ENCODE measurements at regions not wholly inside any gene's neighbourhood (a gene's known extent, or its start where the extent isn't known, plus 50 kb on each side); places are given as distances from the start of the nearest gene placed in this dataset.
"Not testable (repeated sequence)": the region's sequence is repeated elsewhere in the genome, so short reads cannot be mapped to it uniquely, and the experiment has no call there.

GRCh38 chrX:76643590-76643989 lies 216.1 kb downstream of the MAGEE1 start:
- no peak overlapping the region for H3K27ac ChIP-seq (replicated peaks)
- no peaks in the 10 kb centered on the region for H3K27me3 ChIP-seq (ENCODE audit: insufficient read depth, poor library complexity, severe bottlenecking)
- TF ChIP-seq, protein P1, sequence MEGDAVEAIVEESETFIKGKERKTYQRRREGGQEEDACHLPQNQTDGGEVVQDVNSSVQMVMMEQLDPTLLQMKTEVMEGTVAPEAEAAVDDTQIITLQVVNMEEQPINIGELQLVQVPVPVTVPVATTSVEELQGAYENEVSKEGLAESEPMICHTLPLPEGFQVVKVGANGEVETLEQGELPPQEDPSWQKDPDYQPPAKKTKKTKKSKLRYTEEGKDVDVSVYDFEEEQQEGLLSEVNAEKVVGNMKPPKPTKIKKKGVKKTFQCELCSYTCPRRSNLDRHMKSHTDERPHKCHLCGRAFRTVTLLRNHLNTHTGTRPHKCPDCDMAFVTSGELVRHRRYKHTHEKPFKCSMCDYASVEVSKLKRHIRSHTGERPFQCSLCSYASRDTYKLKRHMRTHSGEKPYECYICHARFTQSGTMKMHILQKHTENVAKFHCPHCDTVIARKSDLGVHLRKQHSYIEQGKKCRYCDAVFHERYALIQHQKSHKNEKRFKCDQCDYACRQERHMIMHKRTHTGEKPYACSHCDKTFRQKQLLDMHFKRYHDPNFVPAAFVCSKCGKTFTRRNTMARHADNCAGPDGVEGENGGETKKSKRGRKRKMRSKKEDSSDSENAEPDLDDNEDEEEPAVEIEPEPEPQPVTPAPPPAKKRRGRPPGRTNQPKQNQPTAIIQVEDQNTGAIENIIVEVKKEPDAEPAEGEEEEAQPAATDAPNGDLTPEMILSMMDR (IDR thresholded peaks at IDR 0.05; ENCODE audit: insufficient read depth, low read length): no peak
- TF ChIP-seq GABPA (IDR thresholded peaks at IDR 0.05; ENCODE audit: low read depth) (no peak), POLR2AphosphoS5 (IDR thresholded peaks at IDR 0.05; ENCODE audit: low read depth) (no peak), SPI1 (IDR thresholded peaks at IDR 0.05; ENCODE audit: borderline replicate concordance, low read depth) (no peak)
- TF ChIP-seq, protein P2, sequence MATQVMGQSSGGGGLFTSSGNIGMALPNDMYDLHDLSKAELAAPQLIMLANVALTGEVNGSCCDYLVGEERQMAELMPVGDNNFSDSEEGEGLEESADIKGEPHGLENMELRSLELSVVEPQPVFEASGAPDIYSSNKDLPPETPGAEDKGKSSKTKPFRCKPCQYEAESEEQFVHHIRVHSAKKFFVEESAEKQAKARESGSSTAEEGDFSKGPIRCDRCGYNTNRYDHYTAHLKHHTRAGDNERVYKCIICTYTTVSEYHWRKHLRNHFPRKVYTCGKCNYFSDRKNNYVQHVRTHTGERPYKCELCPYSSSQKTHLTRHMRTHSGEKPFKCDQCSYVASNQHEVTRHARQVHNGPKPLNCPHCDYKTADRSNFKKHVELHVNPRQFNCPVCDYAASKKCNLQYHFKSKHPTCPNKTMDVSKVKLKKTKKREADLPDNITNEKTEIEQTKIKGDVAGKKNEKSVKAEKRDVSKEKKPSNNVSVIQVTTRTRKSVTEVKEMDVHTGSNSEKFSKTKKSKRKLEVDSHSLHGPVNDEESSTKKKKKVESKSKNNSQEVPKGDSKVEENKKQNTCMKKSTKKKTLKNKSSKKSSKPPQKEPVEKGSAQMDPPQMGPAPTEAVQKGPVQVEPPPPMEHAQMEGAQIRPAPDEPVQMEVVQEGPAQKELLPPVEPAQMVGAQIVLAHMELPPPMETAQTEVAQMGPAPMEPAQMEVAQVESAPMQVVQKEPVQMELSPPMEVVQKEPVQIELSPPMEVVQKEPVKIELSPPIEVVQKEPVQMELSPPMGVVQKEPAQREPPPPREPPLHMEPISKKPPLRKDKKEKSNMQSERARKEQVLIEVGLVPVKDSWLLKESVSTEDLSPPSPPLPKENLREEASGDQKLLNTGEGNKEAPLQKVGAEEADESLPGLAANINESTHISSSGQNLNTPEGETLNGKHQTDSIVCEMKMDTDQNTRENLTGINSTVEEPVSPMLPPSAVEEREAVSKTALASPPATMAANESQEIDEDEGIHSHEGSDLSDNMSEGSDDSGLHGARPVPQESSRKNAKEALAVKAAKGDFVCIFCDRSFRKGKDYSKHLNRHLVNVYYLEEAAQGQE (IDR thresholded peaks at IDR 0.05; ENCODE audit: insufficient replicate concordance, low read depth): no peak
- H3K4me3 ChIP-seq (replicated peaks; ENCODE audit: insufficient read depth, low read length): no peak overlapping the region
- DNase-seq (ENCODE audit: low read depth in 1 of 2, low spot score in 1 of 2): no peak

DNA sequence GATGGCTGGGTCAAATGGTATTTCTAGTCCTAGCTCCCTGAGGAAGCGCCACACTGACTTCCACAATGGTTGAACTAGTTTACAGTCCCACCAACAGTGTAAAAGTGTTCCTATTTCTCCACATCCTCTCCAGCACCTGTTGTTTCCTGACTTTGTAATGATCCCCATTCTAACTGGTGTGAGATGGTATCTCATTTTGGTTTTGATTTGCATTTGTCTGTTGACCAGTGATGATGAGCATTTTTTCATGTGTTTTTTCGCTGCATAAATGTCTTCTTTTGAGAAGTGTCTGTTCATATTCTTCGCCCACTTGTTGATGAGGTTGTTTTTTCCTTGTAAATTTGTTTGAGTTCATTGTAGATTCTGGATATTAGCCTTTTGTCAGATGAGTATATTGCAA lies 223.9 kb downstream of the MAGEE1 start:
- H3K27ac ChIP-seq (replicated peaks); DNase-seq (ENCODE audit: low read depth in 1 of 2, low spot score in 1 of 2); H3K27me3 ChIP-seq (ENCODE audit: insufficient read depth, poor library complexity, severe bottlenecking); H3K4me3 ChIP-seq (replicated peaks; ENCODE audit: insufficient read depth, low read length): not testable (repeated sequence)

DNA sequence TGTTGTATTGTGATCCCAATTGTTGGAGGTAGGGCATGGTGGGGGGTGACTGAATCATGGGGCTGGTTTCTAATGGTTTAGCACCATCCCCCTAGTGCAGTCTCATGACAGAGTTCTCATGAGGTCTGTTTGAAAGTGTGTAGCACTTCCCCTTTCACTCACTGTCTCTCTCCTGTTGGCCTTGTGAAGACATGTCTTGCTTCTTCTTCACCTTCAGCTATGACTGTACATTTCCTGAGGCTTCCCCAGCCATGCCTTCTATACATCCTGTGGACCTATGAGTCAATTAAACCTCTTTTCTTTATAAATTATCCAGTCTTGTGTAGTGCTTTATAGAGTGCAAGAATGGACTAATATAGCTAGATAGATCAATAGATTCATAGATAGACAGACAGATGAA lies 230.0 kb downstream of the MAGEE1 start:
- TF ChIP-seq, protein P1 (IDR thresholded peaks at IDR 0.05; ENCODE audit: insufficient read depth, low read length): no peak
- TF ChIP-seq, protein P2 (IDR thresholded peaks at IDR 0.05; ENCODE audit: insufficient replicate concordance, low read depth): no peak
- TF ChIP-seq POLR2AphosphoS5 (IDR thresholded peaks at IDR 0.05; ENCODE audit: low read depth) (no peak), SPI1 (IDR thresholded peaks at IDR 0.05; ENCODE audit: borderline replicate concordance, low read depth) (no peak), GABPA (IDR thresholded peaks at IDR 0.05; ENCODE audit: low read depth) (no peak)
- Histone ChIP-seq H3K27ac (replicated peaks) (no peak overlapping the region), H3K4me3 (replicated peaks; ENCODE audit: insufficient read depth, low read length) (no peak overlapping the region), H3K27me3 (ENCODE audit: insufficient read depth, poor library complexity, severe bottlenecking) (no peaks in the 10 kb centered on the region)
- no peak for DNase-seq (ENCODE audit: low read depth in 1 of 2, low spot score in 1 of 2)

Data from HL-60 (cell line).